ENCODE measurements at regions not wholly inside any gene's neighbourhood (a gene's known extent, or its start where the extent isn't known, plus 50 kb on each side); places are given as distances from the start of the nearest gene placed in this dataset.
A peak's percentile ranks its signal among the peaks of the same experiment; 100 is the strongest.

- DNase-seq: no peak
Observed at GRCh38 chr3:14286887-14287500, 108.4 kb downstream of the LSM3 start.

- no peak for DNase-seq
Observed at GRCh38 chr3:14288177-14288788, 109.7 kb downstream of the LSM3 start.

GRCh38 chr3:14288833-14289451, 110.3 kb downstream of the LSM3 start:
- no peak for DNase-seq

GRCh38 chr3:14289590-14290461, 111.2 kb downstream of the LSM3 start:
- DNase-seq: peak in 1 of 58 donors; percentile 11

GRCh38 chr3:14290631-14291385, 111.6 kb upstream of the SLC6A6 start:
- DNase-seq: no peak

GRCh38 chr3:14295037-14295436, 107.4 kb upstream of the SLC6A6 start:
- DNase-seq: no peak

GRCh38 chr3:14295801-14296200, 106.6 kb upstream of the SLC6A6 start:
- no peak for DNase-seq

- no peak for DNase-seq
Observed at GRCh38 chr3:14297305-14297704, 105.1 kb upstream of the SLC6A6 start.

GRCh38 chr3:14297784-14298236, 104.6 kb upstream of the SLC6A6 start:
- peak in 46 of 58 donors; percentile 6 to 78 (median 30) for DNase-seq

- DNase-seq: no peak
Observed at GRCh38 chr3:14298442-14298841, 104.0 kb upstream of the SLC6A6 start.

GRCh38 chr3:14298991-14299555, 103.3 kb upstream of the SLC6A6 start:
- no peak for DNase-seq

- DNase-seq: no peak
Observed at GRCh38 chr3:14299767-14300166, 102.6 kb upstream of the SLC6A6 start.

GRCh38 chr3:14300721-14301399, 101.5 kb upstream of the SLC6A6 start:
- DNase-seq: peak in 6 of 58 donors; percentile 7 to 38 (median 12)

GRCh38 chr3:14301558-14301957, 100.8 kb upstream of the SLC6A6 start:
- DNase-seq: no peak

GRCh38 chr3:14303336-14304100, 98.9 kb upstream of the SLC6A6 start:
- no peak for DNase-seq

- DNase-seq: no peak
Observed at GRCh38 chr3:14304101-14305045, 98.0 kb upstream of the SLC6A6 start.

GRCh38 chr3:14305324-14305723, 97.1 kb upstream of the SLC6A6 start:
- no peak for DNase-seq

GRCh38 chr3:14306142-14306541, 96.3 kb upstream of the SLC6A6 start:
- DNase-seq: no peak

Measured in anterior cingulate cortex (tissue), 58 donors.